HG03039 (cell line): ENCODE measurements at regions not wholly inside any gene's neighbourhood (a gene's known extent, or its start where the extent isn't known, plus 50 kb on each side); places are given as distances from the start of the nearest gene placed in this dataset.
"Not testable (repeated sequence)": the region's sequence is repeated elsewhere in the genome, so short reads cannot be mapped to it uniquely, and the experiment has no call there.

Experiments used
- ATAC-seq: cut with Tn5 transposase; IDR thresholded peaks from one replicate; pipeline ENCODE4 v1.9.1; 2021; ENCODE audit warnings: mild to moderate bottlenecking, moderate library complexity; ENCODE audit not compliant: unreplicated experiment

- no peak for ATAC-seq
Observed at GRCh38 chr6:165010556-165011535, 298.6 kb downstream of the C6orf118 start.

- no peak for ATAC-seq
Observed at GRCh38 chr6:165008971-165009370, 300.4 kb downstream of the C6orf118 start.

DNA sequence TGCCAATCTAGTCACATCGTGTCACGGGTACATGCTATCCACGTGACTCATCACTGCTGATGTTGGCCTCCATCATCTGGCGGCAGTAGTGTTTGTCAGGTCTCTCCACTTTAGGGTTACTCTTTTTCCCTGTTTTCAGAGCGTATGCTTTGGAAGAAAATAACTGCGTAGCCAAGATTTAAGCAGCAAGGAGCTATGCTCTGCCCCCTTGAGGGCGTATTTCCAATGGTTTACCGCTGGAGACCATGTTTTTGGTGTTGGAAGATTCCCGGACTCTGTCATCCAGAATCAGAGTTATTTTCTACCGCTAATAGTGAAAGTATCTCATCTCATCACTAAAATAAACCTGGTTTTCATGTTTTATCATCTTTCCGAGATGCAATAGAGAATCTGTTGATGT is 306.5 kb downstream of the C6orf118 start:
- no peak for ATAC-seq

DNA sequence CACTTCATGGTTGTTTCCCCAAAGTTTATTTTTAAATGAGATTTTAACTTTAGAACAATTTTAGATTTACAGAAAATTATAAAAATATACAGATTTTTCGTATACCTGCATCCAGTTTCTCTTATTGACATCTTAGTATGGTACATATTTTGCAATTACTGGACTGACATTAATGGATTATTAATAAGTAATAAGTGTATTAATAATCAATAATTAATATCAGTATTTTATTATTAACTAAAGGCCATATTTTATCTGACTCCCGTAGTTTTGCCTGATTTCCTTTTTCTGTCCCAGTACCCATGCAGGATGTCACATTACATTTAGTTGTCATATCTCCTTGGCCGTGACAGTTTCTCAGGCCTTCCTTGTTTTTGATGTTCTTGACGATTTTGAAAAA is 307.0 kb downstream of the C6orf118 start:
- ATAC-seq: no peak

GRCh38 chr6:165001502-165002157 is 307.8 kb downstream of the C6orf118 start:
- no peak for ATAC-seq

- no peak for ATAC-seq
Observed at GRCh38 chr6:164998297-164998696, 311.1 kb downstream of the C6orf118 start.

DNA sequence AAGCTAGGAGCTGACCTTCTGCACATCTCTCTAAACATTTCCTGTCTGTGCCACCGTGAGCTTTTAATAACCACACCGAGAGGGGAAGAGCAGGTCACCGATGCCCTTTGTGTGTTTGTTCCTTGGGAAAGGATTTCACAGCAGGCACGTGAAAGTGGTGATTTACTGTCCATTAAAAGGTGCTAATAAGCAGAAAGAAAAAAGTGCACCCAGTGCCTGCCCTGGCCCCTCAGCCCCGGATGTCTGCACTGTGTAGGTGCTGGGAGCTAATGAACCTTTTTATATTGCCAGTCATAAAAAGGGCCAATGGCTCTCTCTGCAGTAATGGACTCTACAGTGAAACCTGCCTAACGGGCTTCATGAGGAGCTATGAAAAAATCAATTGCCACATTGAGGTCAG is 312.6 kb downstream of the C6orf118 start:
- ATAC-seq: no peak

DNA sequence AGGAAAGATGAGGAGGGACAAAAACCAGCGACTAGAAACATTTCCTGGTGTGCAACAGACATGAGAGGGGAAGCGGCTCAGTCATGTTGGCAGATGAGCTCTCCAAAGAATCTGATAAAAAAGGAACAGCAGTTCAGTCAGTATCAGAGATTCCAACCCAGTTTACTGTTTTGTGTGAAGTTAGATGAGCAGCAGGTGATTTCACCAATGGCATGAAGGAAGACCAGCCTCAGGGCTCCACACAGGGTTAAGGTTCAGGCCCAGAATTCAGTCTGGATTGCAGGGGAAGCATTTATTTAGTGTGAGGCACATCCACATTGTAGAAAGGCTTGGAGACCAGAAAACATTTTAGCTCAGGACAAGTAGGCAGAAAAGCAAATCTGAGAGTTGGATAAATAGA is 317.8 kb downstream of the C6orf118 start:
- no peak for ATAC-seq

- no peak for ATAC-seq
Observed at GRCh38 chr6:164990901-164991300, 318.5 kb downstream of the C6orf118 start.

- no peak for ATAC-seq
Observed at GRCh38 chr6:164982389-164982788, 327.0 kb downstream of the C6orf118 start.

DNA sequence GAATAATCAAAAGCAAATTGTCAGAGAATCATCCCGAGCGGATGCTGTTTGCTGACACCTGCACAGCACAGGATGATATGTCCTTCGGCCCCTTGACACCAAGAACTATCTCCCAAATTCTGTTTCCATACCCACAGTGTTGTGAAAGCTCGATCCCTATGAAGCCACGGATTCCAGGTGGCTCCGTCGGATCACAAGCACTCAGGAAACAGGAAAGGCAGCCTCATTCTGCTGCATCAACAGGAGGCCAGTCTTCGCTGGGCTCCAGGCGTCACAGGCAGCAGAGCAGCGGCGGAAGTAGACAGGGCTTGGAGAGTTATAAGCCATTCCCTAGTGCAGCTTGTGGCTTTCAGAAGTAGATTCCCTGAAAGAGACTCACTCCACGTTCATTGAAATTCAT is 342.3 kb downstream of the C6orf118 start:
- no peak for ATAC-seq

- no peak for ATAC-seq
Observed at GRCh38 chr6:164962805-164963204, 346.6 kb downstream of the C6orf118 start.

GRCh38 chr6:164947164-164947563 is 362.2 kb downstream of the C6orf118 start:
- no peak for ATAC-seq

- ATAC-seq: no peak
Observed at GRCh38 chr6:164942271-164942670, 367.1 kb downstream of the C6orf118 start.

- not testable (repeated sequence) for ATAC-seq
Observed at GRCh38 chr6:164933238-164933794, 376.1 kb downstream of the C6orf118 start.

DNA sequence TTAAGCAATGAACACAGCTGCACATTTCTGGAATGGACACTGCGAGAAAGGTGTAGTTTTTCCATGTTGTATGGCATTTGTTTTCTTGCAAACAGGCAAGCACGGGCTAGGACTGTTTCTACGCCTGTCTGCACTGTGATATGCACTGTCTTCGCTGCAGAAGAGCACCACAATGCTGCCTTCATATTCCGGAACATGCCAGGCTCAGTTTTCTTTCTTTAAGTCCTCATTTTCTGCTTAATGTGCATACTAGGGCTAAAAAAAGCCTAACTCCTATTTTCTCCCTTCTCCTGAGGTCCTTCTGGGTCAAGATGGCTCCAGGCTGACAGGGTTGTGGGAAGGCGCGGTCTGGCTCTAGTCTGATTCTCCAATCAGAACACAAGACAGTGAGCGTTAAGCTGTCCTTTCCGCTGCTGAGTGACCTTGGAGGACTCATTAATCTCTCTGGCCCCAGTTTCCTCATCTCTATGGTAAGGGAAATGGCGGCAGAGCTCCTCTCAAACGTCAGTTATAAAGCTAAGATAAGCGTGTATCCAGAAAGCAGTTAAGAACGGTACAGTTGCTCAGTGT is 379.9 kb downstream of the C6orf118 start:
- ATAC-seq: no peak

DNA sequence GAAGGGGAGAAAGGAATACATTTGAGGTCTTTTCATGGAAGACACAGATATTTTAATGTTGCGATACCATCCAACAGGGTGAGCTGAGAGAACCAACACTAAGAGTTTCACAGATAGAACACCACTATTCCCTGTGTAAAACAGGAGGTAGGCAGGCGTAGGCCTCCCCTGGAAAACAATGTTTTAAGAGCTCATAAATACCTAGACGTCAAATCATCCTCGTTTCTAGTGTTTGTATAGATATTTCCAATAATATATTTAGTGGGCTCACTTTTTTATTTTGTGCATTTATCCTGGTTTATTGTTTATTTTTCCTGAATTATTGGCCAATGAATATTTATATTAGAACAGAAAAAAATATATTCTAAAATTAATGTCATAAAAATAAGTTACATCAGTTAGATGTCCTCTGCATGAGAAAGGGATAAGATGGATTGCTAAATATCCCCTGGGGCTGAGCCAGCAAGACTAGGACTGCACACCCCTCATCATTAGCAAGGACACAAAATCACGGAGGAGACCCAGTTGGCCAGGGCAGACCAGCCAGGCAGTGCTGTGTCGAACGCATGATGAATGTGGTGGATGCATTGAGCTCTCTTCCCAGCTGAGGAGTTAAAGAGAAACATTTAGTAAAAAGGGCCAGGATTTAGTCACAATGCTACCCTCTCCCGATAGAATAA is 380.5 kb downstream of the C6orf118 start:
- ATAC-seq: no peak

DNA sequence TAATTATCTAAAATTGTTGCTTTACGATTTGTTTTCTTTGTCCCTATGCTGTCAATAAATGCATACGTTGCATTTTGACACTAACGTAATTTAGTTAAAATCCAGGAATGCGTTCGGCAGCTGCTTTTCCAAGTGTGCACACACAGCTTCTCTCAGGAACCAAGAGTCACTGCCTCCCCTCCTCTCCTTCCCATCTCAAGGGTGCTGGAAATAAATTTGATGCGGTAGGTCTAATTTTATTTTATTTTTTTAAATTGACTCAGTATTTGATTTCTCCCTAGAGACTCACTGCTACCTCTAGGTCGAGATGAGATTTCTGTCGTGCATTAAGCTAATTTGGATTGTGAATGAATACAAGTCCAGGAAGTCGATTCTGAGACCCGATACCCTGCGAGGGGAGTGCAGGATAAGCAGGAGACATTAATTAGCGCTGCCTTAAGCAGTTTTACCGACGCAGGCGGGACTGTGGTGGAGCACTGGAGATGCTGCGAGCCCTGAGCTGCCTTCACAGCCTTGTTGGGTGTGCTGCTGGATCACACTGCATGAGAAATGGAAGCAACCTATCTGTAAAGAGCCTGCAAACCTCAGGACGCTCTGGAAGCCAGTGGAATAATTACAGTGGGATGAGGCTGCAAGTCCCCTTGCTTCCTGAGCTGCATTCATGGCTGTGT is 381.2 kb downstream of the C6orf118 start:
- no peak for ATAC-seq

DNA sequence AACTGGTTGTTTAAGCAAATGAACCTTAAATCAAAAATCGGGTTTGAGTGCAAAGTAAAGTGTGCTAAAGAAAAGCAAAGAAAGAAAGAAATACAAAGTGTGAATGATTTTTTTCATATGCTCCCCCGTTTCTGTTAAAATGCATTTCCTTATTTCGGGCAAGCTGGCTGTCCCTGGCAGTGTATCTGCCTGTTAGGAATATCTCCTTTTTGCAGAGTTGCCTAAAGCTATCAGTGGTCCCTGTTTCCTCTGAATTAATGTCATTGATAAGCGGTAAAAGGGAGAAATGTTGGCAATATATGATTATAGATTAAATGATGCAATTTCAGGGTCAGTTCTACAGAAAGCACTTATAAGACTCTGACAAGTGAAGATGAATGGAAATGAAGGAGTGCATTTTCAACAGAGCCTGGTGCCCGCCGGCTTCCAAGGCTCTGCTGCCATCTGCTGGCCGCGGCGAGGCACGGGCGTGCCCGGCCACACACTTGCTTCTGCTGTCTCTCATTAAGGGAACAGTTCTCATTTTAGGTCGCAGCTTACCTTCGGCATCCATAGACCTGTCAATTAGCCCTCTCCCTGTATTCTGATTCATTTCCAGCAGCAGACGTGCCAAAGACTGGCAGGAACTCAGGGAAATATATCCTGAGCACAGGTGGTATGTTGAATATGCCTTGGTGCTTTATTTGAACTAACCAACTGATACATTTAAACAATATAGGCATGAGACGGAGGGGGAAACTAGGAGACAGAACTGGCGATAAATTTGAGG is 381.9 kb downstream of the C6orf118 start:
- peak; percentile 95 for ATAC-seq

- ATAC-seq: no peak
Observed at GRCh38 chr6:164926686-164927085, 382.7 kb downstream of the C6orf118 start.
